ENCODE measurements at regions not wholly inside any gene's neighbourhood (a gene's known extent, or its start where the extent isn't known, plus 50 kb on each side); places are given as distances from the start of the nearest gene placed in this dataset.

- TF ChIP-seq POLR2AphosphoS5 (IDR thresholded peaks at IDR 0.05; ENCODE audit: low read depth, low read length) (no peak), TAF1 (IDR thresholded peaks at IDR 0.05; ENCODE audit: low read depth, low read length) (no peak), POLR2A (IDR thresholded peaks at IDR 0.05; ENCODE audit: low read depth, low read length) (no peak)
These were observed 136.7 kb upstream of the PJA2 start for GRCh38 chr5:109546461-109546860.
